Thoracic aorta (tissue), 2 donors: ENCODE measurements at regions not wholly inside any gene's neighbourhood (a gene's known extent, or its start where the extent isn't known, plus 50 kb on each side); places are given as distances from the start of the nearest gene placed in this dataset.

ENCODE experiments used
- ATAC-seq: fragments of 150-250 bp; one replicate; pipeline ENCODE4 v1.8.0; 2017; ENCODE audit warnings: low read depth; ENCODE audit not compliant: insufficient number of reproducible peaks, low FRiP score
- DNase-seq: peaks from one replicate; pipeline ENCODE4 v3.0.0-alpha.2; 2020; ENCODE audit warnings: low spot score
- H3K27ac ChIP-seq, 2 donors: fragments of 200-600 bp; sonication (generic); 1 replicate in 1 of 2; 2 replicates in 1 of 2; pipeline ENCODE4 v1.5.1; 2016; ENCODE audit warnings: mild to moderate bottlenecking in 2 of 2, moderate library complexity in 2 of 2
- H3K27me3 ChIP-seq: fragments of 200-600 bp; sonication (generic); replicated peaks from 2 replicates; pipeline ENCODE4 v1.6.0; 2016; ENCODE audit warnings: mild to moderate bottlenecking; ENCODE audit not compliant: insufficient read depth
- H3K36me3 ChIP-seq: fragments of 200-600 bp; sonication (generic); one replicate; pipeline ENCODE4 v1.5.1; 2016
- H3K4me1 ChIP-seq, 2 donors: fragments of 200-600 bp; sonication (generic); 1 replicate in 1 of 2; 2 replicates in 1 of 2; pipeline versions ENCODE4 v1.5.1 to v1.6.0; 2016; ENCODE audit warnings: low read depth in 2 of 2, mild to moderate bottlenecking in 1 of 2; ENCODE audit not compliant: control insufficient read depth in 1 of 2
- H3K4me3 ChIP-seq: fragments of 200-600 bp; sonication (generic); 2 replicates; pipeline ENCODE4 v1.5.1; 2016; ENCODE audit warnings: mild to moderate bottlenecking
- H3K9me3 ChIP-seq: fragments of 200-600 bp; sonication (generic); 2 replicates; pipeline ENCODE4 v1.5.1; 2016
- CTCF ChIP-seq: fragments of 200-600 bp; sonication (generic); IDR thresholded peaks from one replicate; pipeline ENCODE4 v1.5.1; 2019; ENCODE audit warnings: antibody characterized with exemption

GRCh38 chr1:29943034-29943433, 706.7 kb downstream of the PTPRU start:
- H3K4me1 ChIP-seq = no peaks in the 10 kb centered on the region
- no peaks in the 10 kb centered on the region for H3K27me3 ChIP-seq
- no peak overlapping the region for H3K4me3 ChIP-seq
- no peaks in the 10 kb centered on the region for H3K9me3 ChIP-seq
- ATAC-seq = no peak
- H3K27ac ChIP-seq = no peak overlapping the region
- TF ChIP-seq CTCF = no peak
- no peak for DNase-seq
- H3K36me3 ChIP-seq = no peaks in the 10 kb centered on the region

- Histone ChIP-seq H3K9me3 (no peaks in the 10 kb centered on the region), H3K27me3 (no peaks in the 10 kb centered on the region), H3K4me1 (no peaks in the 10 kb centered on the region), H3K36me3 (no peaks in the 10 kb centered on the region), H3K27ac (no peak overlapping the region), H3K4me3 (no peak overlapping the region)
- DNase-seq (no peak), ATAC-seq (no peak)
- TF ChIP-seq CTCF = no peak
These were observed 702.8 kb downstream of the PTPRU start for GRCh38 chr1:29939079-29939478.

GRCh38 chr1:29937356-29937755, 701.0 kb downstream of the PTPRU start:
- Histone ChIP-seq H3K4me3 (no peak overlapping the region), H3K27me3 (no peaks in the 10 kb centered on the region), H3K4me1 (no peaks in the 10 kb centered on the region), H3K36me3 (no peaks in the 10 kb centered on the region), H3K27ac (no peak overlapping the region), H3K9me3 (no peaks in the 10 kb centered on the region)
- no peak for DNase-seq
- TF ChIP-seq CTCF = no peak
- no peak for ATAC-seq

GRCh38 chr1:29936031-29936544, 699.8 kb downstream of the PTPRU start:
- no peaks in the 10 kb centered on the region for H3K36me3 ChIP-seq
- no peak overlapping the region for H3K27ac ChIP-seq
- no peak for DNase-seq
- no peak for ATAC-seq
- no peak overlapping the region for H3K4me3 ChIP-seq
- H3K27me3 ChIP-seq = no peaks in the 10 kb centered on the region
- H3K9me3 ChIP-seq = no peaks in the 10 kb centered on the region
- no peaks in the 10 kb centered on the region for H3K4me1 ChIP-seq
- TF ChIP-seq CTCF = no peak

GRCh38 chr1:29934255-29934772, 698.0 kb downstream of the PTPRU start:
- Histone ChIP-seq H3K27ac (no peak overlapping the region), H3K36me3 (no peaks in the 10 kb centered on the region), H3K4me1 (no peaks in the 10 kb centered on the region), H3K27me3 (no peaks in the 10 kb centered on the region), H3K9me3 (no peaks in the 10 kb centered on the region), H3K4me3 (no peak overlapping the region)
- no peak for TF ChIP-seq CTCF
- no peak for ATAC-seq
- DNase-seq = no peak
